NCI-H2196 treated with DMSO at 0.1 percent for 48 hours (cell line): ENCODE measurements at regions not wholly inside any gene's neighbourhood (a gene's known extent, or its start where the extent isn't known, plus 50 kb on each side); places are given as distances from the start of the nearest gene placed in this dataset.

Experiments used
- DNase-seq: peaks from one replicate; lab custom pipeline; 2025; ENCODE audit not compliant: unreplicated experiment; lab: John Stamatoyannopoulos, UW

DNA sequence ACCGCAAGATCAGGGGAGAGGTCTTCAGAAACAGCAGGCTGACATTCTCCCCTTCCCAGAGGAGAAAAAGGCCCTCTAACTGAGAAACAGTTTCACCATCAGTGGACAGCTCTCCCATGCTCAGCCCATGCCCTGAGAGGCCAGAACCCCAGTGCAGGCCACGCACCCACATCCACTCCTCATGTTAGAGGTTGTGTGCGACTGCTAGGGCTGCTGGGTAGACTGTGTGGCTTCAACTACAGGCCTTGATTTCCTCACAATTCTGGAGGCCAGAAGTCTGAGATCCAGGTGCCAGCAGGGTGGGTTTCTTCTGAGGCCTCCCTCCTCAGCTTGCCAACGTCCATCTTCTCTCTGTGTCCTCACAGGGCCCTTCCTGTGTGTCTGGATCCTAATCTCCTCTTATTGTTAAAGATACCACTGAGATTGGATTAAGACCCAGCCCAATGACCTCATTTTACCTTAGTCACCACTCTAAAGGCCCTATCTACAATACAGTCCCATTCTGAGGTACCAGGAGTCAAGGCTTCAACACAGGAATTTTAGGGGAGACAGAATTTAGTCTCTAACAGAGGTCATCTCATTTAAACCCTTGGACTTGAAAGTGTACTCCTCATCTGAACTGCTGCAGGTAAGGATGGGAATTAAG is 67.7 kb upstream of the CD93 start:
- DNase-seq = no peak

DNA sequence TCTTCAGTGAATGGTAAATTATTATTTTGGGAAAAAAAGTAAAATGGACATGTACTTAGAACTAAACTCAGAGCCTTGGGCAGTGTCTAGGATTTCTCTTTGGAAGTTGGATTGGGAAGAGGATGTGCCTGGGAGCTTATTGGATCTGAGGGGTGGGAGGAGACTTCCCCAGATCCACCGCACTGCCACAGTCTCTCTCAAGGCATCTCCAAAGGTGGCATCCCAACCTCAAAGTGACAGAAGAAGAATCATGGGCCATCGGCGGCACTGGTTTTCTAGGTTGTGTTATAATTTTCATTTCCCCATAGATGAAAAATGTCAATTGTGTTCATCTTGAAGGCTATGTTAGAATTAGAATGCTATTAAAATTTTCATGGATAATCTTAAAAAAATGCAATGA is 66.8 kb upstream of the CD93 start:
- DNase-seq = no peak

- DNase-seq = no peak
Observed at GRCh38 chr20:23152308-23152892, 66.3 kb upstream of the CD93 start.

DNA sequence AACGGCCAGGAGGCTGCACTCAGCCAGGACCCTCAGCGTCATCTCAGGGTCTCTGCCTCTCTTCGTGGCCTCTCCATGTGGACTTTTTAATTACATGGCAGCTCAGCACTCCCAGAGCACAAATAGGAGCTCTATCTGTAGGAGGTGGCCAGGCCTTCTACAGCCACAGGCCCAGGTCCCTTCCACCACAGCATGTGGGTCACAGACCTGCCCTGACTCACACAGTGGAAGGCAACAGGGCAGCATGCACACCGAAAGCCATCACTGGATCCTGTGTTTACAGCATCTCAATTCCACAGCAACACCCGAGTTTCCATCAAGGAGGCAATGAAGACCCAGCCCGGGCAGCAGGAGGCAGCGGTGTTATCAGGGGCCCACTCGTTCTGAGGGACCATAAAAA is 65.8 kb upstream of the CD93 start:
- no peak for DNase-seq

GRCh38 chr20:23151008-23151703 is 65.0 kb upstream of the CD93 start:
- no peak for DNase-seq

- no peak for DNase-seq
Observed at GRCh38 chr20:23150304-23151007, 64.3 kb upstream of the CD93 start.

DNA sequence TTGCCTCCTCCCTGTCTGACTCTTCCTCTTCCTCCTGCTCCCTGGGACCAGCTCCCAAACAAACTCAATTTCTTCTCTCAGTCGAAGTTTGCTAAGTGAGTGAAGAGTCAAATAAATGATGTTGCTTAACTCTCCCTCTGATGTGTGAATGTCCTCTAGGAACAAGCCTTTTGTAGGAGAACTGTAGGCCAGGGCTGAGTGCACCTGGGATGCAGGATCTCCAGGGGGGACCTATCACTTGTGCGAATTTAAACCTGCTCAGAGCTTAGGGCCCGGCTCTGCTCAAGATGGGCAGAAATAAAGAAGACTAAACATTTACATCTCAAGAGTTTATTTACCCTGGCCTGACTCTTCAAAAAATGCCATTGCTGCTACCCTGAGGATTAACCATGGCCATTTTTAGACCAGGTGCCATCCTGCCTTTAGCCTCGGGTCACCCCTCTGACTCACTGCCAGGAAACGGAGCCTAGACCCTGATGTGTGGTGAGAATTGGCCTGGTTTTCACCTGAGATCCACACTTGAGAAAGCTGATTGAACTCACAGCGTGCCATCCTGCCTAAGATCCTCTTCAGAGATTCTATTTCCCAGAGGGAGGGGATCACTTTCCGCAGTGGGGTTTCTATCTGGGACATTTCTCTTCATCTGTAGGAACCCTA is 63.6 kb upstream of the CD93 start:
- DNase-seq = no peak

DNA sequence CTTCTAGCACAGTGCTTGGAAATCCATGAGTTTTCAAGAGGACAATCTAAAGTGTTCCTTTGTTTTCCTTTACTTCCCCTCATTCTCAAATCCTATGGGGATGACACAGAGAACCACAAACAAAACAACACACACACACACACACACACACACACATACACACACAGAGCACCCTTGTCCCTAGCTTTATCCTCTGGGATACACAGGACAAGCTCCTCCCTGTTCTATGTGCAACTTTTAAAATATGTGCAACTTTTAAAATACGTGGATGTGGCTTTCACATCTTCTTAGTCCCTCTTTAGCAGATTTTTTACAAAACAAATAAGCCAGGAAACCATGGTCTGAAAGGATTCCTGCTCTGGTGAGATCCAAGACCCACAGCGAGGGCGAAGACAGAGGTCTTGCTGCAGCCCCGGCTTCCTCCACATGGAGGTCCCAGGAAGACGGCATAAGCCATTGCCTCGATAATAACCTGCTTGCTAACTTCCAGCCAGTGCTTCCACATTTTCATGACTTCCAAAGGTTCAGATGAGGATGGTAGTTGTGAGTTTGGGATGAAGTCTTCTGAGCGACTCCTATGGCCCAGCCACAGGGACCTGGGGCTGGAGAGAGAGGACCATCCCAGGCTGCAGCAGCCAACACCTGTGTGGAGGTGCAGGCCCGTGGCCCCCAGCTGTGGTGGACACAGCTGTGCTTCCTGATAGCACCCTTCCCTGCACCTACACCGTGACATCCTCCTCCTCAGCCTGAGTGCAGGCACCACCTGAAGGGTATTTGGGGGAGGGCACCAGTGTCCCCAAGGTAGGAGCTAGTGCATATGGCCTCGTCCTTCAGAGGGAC is 62.8 kb upstream of the CD93 start:
- DNase-seq = no peak

DNA sequence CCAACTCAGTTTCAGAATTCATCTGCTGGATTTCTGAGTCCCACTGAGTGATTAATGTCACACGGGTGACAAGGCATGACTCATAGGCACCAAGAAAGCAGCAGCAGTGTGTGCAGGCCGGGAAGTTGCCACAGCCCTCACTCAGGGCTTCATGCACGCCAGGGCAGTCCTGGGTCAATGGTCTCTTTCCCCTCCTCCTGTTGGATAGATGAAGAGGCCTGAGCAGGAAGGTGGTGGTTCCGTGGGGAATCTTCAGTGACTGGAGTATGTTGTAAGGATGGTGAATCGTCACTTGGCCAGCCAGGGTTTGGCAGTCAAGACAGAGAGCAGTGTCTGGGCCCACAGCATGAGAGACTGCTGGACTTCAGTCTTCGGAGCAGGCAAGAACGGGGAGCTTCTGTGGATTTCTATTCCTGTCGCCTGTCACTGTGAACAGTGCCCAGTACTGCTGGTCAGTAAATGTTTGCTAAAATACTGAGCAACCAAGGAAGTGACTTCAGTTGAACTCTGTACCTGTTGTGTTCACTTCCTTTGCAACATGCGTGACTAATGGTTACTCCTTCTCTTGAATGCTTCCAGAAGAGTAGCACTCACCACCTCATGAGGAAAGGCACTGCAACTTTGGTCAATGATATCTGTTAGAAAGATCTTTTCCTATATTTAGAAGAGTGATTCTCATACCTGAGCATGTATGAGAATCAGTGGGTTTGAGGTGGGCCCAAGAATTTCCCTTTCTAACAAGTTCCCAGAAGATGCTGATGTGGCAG is 62.0 kb upstream of the CD93 start:
- DNase-seq = no peak

DNA sequence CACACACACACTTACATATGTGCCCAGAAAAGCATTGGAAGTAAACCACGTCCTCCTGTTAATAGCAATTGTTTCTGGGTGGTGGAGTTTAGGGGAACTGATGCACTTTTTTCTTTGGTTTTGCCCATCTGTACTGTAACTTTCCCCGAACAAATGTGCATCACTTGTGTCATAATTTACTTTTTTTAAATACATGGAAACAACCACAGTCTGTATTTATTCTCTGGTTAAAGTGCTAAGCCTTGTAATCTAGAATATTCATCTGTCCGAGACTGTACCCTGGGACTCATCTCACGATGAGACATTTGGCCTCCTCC is 61.5 kb upstream of the CD93 start:
- DNase-seq = no peak

- no peak for DNase-seq
Observed at GRCh38 chr20:23146857-23147637, 60.9 kb upstream of the CD93 start.

DNA sequence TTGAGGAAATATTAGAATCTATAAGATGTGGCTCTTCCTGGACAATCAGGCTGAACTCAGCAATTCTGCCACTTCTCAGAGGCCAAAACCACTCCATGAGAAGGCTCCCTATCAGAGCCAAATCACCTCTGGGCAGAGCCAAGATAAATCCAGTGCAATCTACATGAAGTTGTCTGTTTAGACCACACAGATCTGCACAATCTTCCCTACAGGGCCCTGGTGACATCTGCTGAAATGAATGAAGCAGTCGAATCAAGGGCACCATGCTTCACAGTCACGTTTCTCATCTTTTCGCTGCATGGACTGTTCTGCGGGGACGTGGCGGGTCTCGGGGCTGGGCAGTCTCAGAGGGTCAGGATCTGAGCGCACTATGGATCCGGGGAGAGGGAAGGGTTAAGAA is 60.1 kb upstream of the CD93 start:
- DNase-seq = no peak

DNA sequence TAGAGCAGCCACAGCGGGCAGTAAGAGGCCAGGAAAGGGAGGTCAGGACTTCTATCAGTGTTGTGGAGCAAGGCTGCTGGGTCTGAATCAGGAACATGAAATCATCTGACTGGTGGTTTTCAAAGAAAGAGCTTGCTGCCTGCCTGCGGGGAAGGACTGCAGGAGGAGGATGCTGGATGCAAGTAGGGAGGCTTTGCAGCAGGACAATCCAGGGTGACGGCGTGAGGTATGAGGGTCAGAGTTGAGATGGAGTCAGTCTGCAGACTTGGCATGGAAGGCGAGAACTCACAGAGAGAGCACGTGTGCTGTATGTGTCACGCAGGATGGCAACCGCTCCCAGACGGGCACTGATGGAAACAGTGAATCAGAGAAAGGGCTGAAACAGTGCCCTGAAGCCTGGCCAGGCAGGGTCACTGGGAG is 59.2 kb upstream of the CD93 start:
- DNase-seq = no peak

GRCh38 chr20:23144856-23145255 is 58.7 kb upstream of the CD93 start:
- DNase-seq = no peak

GRCh38 chr20:23143986-23144690 is 58.0 kb upstream of the CD93 start:
- no peak for DNase-seq

- no peak for DNase-seq
Observed at GRCh38 chr20:23143098-23143497, 57.0 kb upstream of the CD93 start.

GRCh38 chr20:23142162-23143050 is 56.3 kb upstream of the CD93 start:
- DNase-seq = no peak
